ENCODE measurements at regions not wholly inside any gene's neighbourhood (a gene's known extent, or its start where the extent isn't known, plus 50 kb on each side); places are given as distances from the start of the nearest gene placed in this dataset.

DNA sequence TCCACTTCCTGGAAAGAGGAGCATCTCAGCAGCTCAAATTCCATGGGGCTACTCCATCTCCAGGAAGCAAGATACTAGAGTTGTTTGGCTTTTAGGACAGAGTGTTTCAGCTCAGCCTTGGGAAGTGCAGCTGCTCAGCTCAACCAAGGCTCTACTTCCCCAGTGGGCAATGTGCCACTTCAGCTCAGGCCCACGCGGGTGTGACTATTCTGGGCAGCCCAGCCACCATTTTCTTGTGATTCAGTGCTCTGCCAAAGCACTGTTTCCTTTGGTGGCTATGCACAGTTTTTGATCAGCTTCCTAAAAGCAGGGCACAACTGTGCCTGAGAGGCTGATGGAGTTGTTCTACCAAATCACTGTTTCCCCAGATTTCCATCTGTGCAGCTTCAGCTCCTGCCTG, 1104.9 kb upstream of the TMPRSS15 start:
- DNase-seq (ENCODE audit: low read depth): no peak

DNA sequence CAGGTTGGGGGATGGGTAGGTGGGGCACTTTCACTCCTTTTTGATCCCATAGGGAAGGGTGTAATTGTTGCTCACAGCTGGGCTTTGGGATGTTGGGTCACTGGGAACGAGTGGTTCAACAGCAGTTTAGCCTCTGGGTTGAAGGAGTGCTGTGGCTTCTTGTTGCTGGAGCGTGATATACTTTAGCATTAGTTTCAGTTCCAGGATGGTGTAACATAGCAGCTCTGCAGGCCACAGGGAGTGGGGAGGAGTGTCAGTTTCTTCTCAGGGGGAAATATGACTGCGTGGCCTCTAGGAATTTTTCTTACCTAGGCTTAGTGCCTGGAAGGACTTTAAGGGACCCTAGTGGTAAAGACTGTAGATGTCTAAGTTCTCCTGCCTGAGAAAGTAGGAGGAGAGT, 1105.3 kb upstream of the TMPRSS15 start:
- no peak for DNase-seq (ENCODE audit: low read depth)
- TF ChIP-seq, protein P1, sequence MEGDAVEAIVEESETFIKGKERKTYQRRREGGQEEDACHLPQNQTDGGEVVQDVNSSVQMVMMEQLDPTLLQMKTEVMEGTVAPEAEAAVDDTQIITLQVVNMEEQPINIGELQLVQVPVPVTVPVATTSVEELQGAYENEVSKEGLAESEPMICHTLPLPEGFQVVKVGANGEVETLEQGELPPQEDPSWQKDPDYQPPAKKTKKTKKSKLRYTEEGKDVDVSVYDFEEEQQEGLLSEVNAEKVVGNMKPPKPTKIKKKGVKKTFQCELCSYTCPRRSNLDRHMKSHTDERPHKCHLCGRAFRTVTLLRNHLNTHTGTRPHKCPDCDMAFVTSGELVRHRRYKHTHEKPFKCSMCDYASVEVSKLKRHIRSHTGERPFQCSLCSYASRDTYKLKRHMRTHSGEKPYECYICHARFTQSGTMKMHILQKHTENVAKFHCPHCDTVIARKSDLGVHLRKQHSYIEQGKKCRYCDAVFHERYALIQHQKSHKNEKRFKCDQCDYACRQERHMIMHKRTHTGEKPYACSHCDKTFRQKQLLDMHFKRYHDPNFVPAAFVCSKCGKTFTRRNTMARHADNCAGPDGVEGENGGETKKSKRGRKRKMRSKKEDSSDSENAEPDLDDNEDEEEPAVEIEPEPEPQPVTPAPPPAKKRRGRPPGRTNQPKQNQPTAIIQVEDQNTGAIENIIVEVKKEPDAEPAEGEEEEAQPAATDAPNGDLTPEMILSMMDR (conservative IDR thresholded peaks at IDR 0.05; ENCODE audit: low read depth, low read length): no peak

More for the DNA sequence above, 1104.9 kb upstream of the TMPRSS15 start:
- H3K4me3 ChIP-seq (ENCODE audit: low read depth, low read length): no peak overlapping the region
- TF ChIP-seq, protein P1 (conservative IDR thresholded peaks at IDR 0.05; ENCODE audit: low read depth, low read length): no peak

DNA sequence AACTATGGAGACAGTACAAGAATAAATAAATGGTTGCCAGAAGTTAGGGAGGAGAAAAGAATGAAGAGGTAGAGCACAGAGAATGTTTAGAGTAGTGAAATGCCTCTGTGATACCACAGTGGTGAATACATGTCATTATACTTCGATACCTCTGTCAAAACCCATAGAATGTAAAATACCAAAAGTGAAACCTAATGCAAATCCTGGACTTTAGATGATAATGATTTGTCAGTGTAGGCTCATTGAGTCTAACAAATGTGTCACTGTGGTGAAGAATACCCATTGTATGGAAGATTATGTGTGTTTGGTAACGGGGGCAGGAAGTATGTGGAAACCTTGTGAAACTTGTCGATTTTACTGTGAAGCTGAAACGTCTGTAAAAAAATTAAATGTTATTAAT, 1106.5 kb upstream of the TMPRSS15 start:
- TF ChIP-seq, protein P1 (conservative IDR thresholded peaks at IDR 0.05; ENCODE audit: low read depth, low read length): no peak
- no peak for DNase-seq (ENCODE audit: low read depth)

More for the DNA sequence above, 1105.3 kb upstream of the TMPRSS15 start:
- H3K4me3 ChIP-seq (ENCODE audit: low read depth, low read length): no peak overlapping the region

DNA sequence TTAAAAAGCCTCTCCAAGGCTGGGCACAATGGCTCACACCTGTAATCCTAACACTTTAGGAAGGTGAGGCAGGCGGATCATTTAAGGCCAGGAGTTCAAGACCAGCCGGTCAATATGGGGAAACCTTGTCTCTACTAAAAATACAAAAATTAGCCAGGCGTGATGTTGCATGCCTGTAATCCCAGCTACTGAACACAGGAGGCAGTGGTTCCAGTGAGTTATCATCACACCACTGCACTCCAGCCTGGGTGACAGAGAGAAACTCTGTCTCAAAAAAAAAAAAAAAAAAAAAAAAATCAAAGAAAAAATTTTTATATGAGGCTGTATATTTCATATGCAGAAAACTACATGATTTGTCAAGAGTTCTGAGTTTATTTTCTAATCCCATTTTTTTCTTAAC, 1107.1 kb upstream of the TMPRSS15 start:
- TF ChIP-seq, protein P1 (conservative IDR thresholded peaks at IDR 0.05; ENCODE audit: low read depth, low read length): peak; percentile 21
- peak; percentile 12 for DNase-seq (ENCODE audit: low read depth)
- H3K4me3 ChIP-seq (ENCODE audit: low read depth, low read length): no peak overlapping the region

More for the DNA sequence above, 1106.5 kb upstream of the TMPRSS15 start:
- H3K4me3 ChIP-seq (ENCODE audit: low read depth, low read length): no peak overlapping the region

DNA sequence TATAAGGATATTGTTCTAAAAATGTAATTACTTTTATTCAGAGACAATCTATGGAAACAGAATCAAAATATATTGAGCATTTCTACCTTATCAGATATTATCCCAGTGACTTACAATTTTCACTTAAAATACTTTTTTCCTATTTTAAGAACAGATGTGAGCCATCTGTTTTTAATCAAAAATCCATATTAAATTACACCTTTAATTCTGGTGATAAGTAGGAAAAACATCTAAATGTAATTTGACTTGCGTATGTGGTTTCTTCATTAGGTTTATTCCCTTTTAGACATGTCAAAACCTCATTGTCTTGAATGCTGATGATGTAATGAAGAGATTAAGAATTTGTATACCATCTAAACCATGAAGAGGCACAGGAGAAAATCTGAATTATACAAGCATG, 1118.8 kb upstream of the TMPRSS15 start:
- H3K4me3 ChIP-seq (ENCODE audit: low read depth, low read length): no peak overlapping the region
- DNase-seq (ENCODE audit: low read depth): no peak
- TF ChIP-seq, protein P1 (conservative IDR thresholded peaks at IDR 0.05; ENCODE audit: low read depth, low read length): no peak

DNA sequence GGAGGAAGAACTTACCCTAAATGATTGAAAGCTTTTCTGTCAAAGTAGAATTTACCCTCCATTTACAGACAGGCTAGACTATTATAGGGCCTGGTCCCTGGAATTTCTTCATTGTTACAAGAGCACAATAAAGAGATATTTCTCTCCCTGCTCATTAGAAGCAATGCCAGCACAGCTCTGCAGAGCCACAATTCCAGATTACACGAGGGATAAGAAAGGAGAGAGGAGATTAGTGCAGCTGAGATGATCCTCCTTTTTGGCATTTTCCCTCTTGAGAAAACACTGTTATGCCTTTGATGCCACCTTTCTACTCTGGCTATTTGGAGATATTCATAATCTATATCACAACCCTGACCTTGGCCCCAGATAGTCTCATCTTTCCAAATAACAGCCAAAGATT, 1119.5 kb upstream of the TMPRSS15 start:
- TF ChIP-seq, protein P1 (conservative IDR thresholded peaks at IDR 0.05; ENCODE audit: low read depth, low read length): no peak
- no peak for DNase-seq (ENCODE audit: low read depth)

DNA sequence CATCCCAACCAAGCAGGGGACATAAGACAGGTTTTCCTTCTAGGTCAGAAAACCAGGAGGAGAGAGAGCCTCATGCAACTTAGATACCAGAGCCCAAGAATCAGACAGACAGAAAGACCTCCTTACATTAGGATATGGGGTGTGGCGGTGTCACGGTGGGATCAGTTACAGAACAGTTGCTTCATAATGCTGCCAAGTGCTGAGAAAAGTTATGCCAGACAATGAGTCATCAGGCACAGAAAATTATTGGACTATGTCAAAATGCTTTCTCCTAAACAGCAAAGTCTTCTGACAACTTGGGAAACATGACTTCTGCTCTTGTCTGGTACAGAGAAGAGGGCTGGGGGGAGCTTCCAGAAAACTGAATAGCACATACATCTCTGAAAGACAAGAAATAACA, 1120.2 kb upstream of the TMPRSS15 start:
- TF ChIP-seq, protein P1 (conservative IDR thresholded peaks at IDR 0.05; ENCODE audit: low read depth, low read length): no peak
- H3K4me3 ChIP-seq (ENCODE audit: low read depth, low read length): no peak overlapping the region
- peak; percentile 84 for DNase-seq (ENCODE audit: low read depth)

More for the DNA sequence above, 1119.5 kb upstream of the TMPRSS15 start:
- H3K4me3 ChIP-seq (ENCODE audit: low read depth, low read length): no peak overlapping the region
